ENCODE measurements at regions not wholly inside any gene's neighbourhood (a gene's known extent, or its start where the extent isn't known, plus 50 kb on each side); places are given as distances from the start of the nearest gene placed in this dataset.

DNA sequence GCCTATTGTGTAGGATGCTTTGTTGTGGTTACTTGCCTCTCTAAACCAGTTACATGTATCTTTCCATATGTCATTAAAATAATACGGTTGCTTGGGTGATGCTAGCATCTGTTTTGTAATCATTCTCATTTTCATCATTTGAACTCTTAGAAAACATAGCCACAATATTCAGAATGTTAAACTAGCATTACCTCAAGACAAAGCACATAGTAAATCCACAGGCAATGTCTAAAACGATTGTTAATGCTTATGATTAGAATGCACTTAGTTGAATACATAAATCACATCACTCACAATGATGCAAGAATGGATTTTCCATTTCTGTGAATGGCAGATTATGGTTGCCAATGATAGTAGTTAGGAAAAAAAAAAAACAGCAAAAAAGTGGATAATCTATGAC lies 110.0 kb upstream of the NAALADL2 start:
- TF ChIP-seq, protein P1, sequence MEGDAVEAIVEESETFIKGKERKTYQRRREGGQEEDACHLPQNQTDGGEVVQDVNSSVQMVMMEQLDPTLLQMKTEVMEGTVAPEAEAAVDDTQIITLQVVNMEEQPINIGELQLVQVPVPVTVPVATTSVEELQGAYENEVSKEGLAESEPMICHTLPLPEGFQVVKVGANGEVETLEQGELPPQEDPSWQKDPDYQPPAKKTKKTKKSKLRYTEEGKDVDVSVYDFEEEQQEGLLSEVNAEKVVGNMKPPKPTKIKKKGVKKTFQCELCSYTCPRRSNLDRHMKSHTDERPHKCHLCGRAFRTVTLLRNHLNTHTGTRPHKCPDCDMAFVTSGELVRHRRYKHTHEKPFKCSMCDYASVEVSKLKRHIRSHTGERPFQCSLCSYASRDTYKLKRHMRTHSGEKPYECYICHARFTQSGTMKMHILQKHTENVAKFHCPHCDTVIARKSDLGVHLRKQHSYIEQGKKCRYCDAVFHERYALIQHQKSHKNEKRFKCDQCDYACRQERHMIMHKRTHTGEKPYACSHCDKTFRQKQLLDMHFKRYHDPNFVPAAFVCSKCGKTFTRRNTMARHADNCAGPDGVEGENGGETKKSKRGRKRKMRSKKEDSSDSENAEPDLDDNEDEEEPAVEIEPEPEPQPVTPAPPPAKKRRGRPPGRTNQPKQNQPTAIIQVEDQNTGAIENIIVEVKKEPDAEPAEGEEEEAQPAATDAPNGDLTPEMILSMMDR (IDR thresholded peaks at IDR 0.05): no peak
- no peak for TF ChIP-seq EP300 (IDR thresholded peaks at IDR 0.05)
- no peak for TF ChIP-seq POLR2A (IDR thresholded peaks at IDR 0.05)

Measured in gastroesophageal sphincter (tissue), 3 donors.